C4-2B (cell line): ENCODE measurements at regions not wholly inside any gene's neighbourhood (a gene's known extent, or its start where the extent isn't known, plus 50 kb on each side); places are given as distances from the start of the nearest gene placed in this dataset.

Experiments
- H3K27ac ChIP-seq: fragments of 450-650 bp; 2 replicates; pipeline ENCODE4 v1.5.1; 2017
- ZFX ChIP-seq: fragments of 450-650 bp; IDR thresholded peaks from 2 replicates; pipeline ENCODE4 v1.6.1; 2017
- TF ChIP-seq, protein P1 (sequence below): fragments of 450-650 bp; conservative IDR thresholded peaks from 2 replicates; pipeline ENCODE4 v1.5.1; 2017; ENCODE audit warnings: mild to moderate bottlenecking

DNA sequence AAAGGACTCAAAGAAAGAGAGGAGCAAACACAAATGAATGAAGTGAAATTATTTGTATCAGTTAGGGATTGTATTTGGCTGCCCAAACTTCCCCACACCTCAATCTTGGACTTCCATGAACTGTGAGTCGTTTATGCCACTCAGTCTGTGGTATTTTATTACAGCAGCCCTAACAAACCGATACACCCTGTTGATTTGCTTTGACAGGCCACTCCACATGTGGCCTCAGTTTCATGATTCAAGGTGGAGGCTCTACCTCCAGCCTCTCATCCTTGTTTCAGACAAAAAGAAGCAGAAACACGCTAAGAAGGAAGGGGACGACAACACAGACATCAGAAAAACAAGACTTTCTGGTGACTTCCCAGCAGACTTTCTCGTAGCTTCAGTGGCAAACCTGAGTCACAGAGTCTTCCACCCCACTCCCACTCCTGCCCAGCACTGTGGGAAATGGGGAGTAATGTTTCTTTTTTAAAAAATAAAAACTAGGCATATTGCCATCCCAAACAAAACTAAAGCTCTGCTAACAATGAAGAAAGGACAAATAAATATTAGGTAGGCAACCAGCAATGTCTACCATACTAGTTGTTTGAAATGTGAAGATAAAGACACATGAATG is 52.2 kb upstream of the ABCA1 start:
- TF ChIP-seq, protein P1, sequence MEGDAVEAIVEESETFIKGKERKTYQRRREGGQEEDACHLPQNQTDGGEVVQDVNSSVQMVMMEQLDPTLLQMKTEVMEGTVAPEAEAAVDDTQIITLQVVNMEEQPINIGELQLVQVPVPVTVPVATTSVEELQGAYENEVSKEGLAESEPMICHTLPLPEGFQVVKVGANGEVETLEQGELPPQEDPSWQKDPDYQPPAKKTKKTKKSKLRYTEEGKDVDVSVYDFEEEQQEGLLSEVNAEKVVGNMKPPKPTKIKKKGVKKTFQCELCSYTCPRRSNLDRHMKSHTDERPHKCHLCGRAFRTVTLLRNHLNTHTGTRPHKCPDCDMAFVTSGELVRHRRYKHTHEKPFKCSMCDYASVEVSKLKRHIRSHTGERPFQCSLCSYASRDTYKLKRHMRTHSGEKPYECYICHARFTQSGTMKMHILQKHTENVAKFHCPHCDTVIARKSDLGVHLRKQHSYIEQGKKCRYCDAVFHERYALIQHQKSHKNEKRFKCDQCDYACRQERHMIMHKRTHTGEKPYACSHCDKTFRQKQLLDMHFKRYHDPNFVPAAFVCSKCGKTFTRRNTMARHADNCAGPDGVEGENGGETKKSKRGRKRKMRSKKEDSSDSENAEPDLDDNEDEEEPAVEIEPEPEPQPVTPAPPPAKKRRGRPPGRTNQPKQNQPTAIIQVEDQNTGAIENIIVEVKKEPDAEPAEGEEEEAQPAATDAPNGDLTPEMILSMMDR = no peak
- no peak for TF ChIP-seq ZFX
- H3K27ac ChIP-seq = no peak overlapping the region

DNA sequence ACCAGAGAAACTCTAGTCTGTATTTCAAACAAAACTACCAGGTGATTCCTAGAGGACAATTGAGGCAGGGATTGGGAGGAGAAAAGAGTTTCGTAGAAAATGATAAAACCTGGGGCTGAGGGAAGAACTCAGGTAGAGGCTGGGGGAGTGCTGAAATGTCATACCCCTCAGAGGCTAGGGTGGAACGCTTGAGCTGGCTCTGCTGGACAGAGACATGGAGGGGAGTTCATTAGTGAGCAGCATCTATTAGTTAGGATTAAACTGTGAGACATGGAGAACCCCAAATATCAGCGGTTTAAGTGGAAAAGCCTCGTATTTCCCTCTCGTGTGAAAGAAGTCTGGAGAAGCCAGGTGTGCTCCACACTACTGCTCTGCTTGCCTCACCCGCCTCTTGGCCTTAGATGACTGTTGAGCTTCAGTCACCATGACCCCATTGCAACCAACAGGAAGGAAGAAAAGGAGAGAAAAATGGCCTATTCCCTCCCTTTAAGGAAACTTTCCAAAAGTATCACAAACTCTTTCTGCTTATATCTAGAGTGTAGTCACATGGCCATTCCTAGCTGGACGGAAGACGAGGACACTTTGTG is 53.7 kb upstream of the ABCA1 start:
- no peak overlapping the region for H3K27ac ChIP-seq
- TF ChIP-seq, protein P1 = no peak
- TF ChIP-seq ZFX = no peak

DNA sequence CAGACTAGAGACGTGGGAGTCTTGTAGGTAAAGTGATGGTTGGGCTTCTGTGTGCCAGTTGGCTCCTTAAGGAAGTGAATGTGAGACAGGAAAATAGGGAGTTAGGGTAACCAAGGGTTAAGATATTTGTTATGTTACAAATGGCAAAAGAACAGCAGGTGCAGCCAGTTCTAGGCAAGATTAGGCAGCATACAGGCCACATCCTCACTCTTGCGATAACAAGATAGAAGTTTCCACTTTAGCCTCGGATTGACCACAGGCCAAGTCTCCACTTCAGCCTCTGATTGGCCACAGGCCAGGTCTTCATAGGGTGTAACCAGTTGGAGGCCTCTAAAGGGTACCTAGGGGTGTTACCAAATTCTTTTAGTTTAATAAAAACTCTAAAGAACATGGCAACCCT is 54.6 kb upstream of the ABCA1 start:
- H3K27ac ChIP-seq = no peak overlapping the region
- TF ChIP-seq ZFX = no peak
- TF ChIP-seq, protein P1 = no peak

DNA sequence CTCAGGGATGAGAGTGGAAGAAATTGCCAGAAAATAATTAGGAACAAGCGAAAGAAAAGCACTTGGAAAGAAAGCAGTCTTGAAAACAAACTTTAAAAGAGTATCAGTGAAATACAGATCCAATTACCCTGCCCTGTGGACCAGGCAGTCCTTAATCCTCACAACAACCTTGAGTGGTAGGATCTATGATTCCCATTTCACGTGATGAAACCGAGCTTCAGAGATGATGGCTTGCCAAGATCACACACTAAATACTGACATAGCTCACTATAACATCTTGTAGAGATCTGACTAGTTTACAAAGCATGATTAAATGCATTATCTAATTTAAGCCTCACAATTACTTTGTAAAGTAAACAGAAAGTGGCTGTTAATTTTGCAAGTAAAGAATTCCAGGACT is 55.5 kb upstream of the ABCA1 start:
- TF ChIP-seq, protein P1 = no peak
- no peak for TF ChIP-seq ZFX
- no peak overlapping the region for H3K27ac ChIP-seq

DNA sequence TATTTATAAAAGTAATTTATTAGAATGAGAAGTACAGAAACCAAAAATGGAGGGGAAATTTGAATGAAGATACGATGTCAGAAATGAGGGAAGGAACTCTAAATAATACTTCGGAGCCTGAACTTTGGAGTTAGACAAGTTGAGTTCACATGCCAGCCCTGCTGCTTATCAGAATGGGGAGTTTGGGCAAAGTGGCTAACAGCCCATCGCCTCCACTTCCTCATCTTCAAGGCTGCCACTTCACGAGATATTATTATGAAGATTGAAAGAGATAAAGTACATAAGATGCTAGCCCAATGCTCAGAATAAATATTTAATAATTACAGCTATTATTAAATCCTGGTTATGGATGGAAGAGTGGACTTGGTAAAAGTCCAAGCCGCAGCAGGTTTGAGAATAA is 56.2 kb upstream of the ABCA1 start:
- TF ChIP-seq, protein P1 = no peak
- TF ChIP-seq ZFX = no peak
- H3K27ac ChIP-seq = no peak overlapping the region

DNA sequence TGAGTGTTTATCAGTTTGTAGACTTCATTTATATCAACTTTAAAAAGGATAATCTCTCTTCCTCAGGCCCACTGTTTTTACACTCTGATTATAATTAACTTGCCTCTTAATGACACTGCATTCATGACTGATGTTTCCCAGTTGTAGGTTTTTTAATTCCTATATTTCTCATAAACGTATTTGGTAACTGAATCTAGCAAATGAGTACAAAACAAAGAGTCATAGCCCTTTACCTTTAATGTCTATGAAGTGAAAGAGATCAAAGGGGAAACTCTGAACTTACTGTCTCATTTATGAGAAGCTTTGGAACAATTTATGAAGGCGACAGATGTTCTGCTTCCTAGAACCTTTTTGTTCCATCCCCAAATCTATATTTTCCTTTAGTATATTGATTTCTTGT is 56.6 kb upstream of the ABCA1 start:
- H3K27ac ChIP-seq = no peak overlapping the region
- TF ChIP-seq ZFX = no peak

DNA sequence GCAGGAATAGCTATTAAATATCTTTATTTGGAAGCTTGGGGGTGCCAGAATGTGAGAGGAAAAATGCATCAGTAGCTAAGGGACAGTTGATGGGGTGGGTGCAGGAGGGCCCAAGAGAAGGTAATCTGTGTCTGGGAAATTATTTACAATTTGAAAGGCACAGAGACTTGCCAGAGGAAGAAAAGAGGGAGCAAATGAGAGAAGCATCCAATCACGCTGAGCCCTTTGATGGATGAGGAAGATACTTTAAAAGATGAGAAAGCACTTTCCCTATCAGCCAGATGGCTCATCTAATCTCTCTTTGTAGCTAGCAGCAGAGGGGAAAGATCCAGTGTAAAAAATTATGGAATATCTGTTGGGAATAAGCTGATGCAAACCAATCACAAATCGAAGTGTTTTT is 57.0 kb upstream of the ABCA1 start:
- H3K27ac ChIP-seq = no peak overlapping the region
- TF ChIP-seq ZFX = no peak
- TF ChIP-seq, protein P1 = no peak

DNA sequence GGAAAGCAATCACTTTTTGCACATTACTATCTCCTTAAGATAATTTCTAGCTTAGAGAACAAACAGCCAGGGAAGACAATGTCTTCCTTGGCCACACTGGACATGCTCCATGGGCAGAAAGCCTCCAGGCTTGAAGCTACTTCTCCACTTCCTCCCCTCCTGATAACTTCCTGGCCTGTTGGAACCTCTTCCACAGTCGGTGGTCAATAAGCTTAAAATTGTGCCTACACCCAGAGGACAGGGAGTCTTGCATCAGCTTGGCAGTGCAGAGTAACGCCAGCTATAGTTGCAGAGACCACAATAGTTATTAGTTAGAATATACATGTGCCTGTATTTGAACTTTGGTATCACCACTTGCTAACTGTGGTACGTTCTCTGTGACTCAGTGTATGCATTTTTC is 58.1 kb upstream of the ABCA1 start:
- H3K27ac ChIP-seq = no peak overlapping the region
- no peak for TF ChIP-seq ZFX
- TF ChIP-seq, protein P1 = no peak
